MM.1S (cell line): ENCODE measurements at regions not wholly inside any gene's neighbourhood (a gene's known extent, or its start where the extent isn't known, plus 50 kb on each side); places are given as distances from the start of the nearest gene placed in this dataset.

Experiments
- CTCF ChIP-seq: fragments of 300-600 bp; sonication (generic); IDR thresholded peaks from 2 replicates; pipeline ENCODE4 v1.5.1; 2016; ENCODE audit warnings: antibody characterized with exemption, low read length, mixed read lengths
- EZH2 ChIP-seq: fragments of 300-600 bp; sonication (generic); optimal IDR thresholded peaks from 2 replicates; pipeline ENCODE3; 2017; ENCODE audit warnings: low read depth, mild to moderate bottlenecking, antibody characterized with exemption, low read length, mixed read lengths

DNA sequence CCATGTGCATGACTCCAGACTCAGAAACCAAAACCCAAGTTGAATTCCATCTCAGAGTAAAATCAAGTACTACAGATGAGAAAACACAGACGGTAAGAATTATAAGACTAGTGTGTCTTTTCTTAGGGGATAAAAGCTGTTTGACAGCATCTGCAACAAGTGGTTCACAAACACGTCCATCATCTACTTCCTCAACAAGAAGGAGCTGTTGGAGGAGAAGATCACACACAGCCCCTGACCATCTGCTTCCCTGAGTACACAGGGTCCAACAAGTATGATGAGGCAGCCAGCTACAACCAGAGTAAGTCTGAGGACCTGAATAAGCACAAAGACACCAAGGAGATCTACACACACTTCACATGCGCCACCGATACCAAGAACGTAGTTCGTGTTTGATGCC, 110.7 kb upstream of the ATF7IP start:
- TF ChIP-seq CTCF, result no peak
- no peak for TF ChIP-seq EZH2
